ENCODE measurements at regions not wholly inside any gene's neighbourhood (a gene's known extent, or its start where the extent isn't known, plus 50 kb on each side); places are given as distances from the start of the nearest gene placed in this dataset.

DNA sequence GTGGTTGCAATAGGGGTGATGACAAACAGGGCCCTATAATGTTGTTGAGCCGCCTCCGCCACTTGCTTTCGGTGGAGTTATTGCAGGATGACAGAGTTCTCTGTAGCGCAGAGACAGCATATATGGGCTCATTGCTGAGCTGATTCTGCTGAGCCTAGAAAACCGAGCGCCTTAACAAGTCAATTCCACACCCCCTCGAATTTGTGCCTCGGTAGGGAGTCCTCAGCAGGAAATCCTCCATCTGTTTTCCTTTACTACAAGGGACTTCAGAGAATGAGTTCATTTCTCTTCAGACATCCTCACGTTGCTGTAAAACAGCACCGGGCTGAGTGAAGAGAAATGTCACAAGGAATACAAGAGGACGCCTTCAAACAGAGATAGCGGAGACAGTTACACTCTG is 90.7 kb upstream of the KIAA1217 start:
- TF ChIP-seq, protein P1, sequence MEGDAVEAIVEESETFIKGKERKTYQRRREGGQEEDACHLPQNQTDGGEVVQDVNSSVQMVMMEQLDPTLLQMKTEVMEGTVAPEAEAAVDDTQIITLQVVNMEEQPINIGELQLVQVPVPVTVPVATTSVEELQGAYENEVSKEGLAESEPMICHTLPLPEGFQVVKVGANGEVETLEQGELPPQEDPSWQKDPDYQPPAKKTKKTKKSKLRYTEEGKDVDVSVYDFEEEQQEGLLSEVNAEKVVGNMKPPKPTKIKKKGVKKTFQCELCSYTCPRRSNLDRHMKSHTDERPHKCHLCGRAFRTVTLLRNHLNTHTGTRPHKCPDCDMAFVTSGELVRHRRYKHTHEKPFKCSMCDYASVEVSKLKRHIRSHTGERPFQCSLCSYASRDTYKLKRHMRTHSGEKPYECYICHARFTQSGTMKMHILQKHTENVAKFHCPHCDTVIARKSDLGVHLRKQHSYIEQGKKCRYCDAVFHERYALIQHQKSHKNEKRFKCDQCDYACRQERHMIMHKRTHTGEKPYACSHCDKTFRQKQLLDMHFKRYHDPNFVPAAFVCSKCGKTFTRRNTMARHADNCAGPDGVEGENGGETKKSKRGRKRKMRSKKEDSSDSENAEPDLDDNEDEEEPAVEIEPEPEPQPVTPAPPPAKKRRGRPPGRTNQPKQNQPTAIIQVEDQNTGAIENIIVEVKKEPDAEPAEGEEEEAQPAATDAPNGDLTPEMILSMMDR (IDR thresholded peaks at IDR 0.05), result no peak
- TF ChIP-seq POLR2AphosphoS5 (IDR thresholded peaks at IDR 0.05; ENCODE audit: low read depth, low read length) (no peak), SIN3A (IDR thresholded peaks at IDR 0.05; ENCODE audit: borderline replicate concordance, insufficient read depth, low read depth, low read length) (no peak), TCF7L2 (IDR thresholded peaks at IDR 0.05; ENCODE audit: low read depth, low read length) (no peak)
- TF ChIP-seq, protein P2, sequence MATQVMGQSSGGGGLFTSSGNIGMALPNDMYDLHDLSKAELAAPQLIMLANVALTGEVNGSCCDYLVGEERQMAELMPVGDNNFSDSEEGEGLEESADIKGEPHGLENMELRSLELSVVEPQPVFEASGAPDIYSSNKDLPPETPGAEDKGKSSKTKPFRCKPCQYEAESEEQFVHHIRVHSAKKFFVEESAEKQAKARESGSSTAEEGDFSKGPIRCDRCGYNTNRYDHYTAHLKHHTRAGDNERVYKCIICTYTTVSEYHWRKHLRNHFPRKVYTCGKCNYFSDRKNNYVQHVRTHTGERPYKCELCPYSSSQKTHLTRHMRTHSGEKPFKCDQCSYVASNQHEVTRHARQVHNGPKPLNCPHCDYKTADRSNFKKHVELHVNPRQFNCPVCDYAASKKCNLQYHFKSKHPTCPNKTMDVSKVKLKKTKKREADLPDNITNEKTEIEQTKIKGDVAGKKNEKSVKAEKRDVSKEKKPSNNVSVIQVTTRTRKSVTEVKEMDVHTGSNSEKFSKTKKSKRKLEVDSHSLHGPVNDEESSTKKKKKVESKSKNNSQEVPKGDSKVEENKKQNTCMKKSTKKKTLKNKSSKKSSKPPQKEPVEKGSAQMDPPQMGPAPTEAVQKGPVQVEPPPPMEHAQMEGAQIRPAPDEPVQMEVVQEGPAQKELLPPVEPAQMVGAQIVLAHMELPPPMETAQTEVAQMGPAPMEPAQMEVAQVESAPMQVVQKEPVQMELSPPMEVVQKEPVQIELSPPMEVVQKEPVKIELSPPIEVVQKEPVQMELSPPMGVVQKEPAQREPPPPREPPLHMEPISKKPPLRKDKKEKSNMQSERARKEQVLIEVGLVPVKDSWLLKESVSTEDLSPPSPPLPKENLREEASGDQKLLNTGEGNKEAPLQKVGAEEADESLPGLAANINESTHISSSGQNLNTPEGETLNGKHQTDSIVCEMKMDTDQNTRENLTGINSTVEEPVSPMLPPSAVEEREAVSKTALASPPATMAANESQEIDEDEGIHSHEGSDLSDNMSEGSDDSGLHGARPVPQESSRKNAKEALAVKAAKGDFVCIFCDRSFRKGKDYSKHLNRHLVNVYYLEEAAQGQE (IDR thresholded peaks at IDR 0.05; ENCODE audit: insufficient read depth in 1 of 2, low read depth in 2 of 2, low read length in 1 of 2), result no peak
